A549 (cell line): ENCODE measurements at regions not wholly inside any gene's neighbourhood (a gene's known extent, or its start where the extent isn't known, plus 50 kb on each side); places are given as distances from the start of the nearest gene placed in this dataset.

Source experiments
- EP300 ChIP-seq, 2 experiments: fragments of >200 bp; sonication (Bioruptor Twin); formaldehyde crosslinking; IDR thresholded peaks; 2 replicates in 1 of 2; 3 replicates in 1 of 2; pipeline ENCODE4 v1.6.1; 2016 to 2017
- POLR2A ChIP-seq: IDR thresholded peaks from 2 replicates; pipeline ENCODE4 v1.6.1; 2012; ENCODE audit warnings: mild to moderate bottlenecking, low read length
- RAD21 ChIP-seq, 2 experiments: fragments of >200 bp in 1 of 2; sonication (Bioruptor Twin) in 1 of 2; formaldehyde crosslinking in 1 of 2; IDR thresholded peaks in 1 of 2; conservative IDR thresholded peaks in 1 of 2; 2 replicates in 1 of 2; 3 replicates in 1 of 2; pipeline ENCODE4 v1.6.1; 2012 to 2018; ENCODE audit warnings: inconsistent platforms in 1 of 2
- TF ChIP-seq, protein P1 (sequence below): fragments of >200 bp; sonication (Bioruptor Twin); formaldehyde crosslinking; IDR thresholded peaks from 3 replicates; pipeline ENCODE4 v1.5.1; 2016

DNA sequence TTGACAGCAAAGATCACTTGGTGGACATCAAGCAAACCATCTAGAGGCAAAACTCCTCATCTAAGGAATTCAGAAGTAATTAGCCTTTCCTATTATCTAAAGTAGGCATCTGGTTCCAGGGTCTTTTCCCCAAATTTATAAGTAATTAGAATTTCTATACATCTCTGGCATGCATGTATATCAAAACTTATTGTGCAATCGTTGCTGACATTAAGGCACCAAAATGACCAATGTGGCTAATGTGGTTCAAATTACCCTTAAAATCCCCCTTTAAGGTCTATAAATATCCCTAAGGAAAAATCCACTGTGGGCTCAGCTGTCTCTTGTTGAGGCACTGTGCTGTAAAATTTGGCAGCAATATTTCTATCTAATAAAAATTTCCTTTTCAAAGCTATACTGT, 695.9 kb upstream of the LRRTM4 start:
- TF ChIP-seq, protein P1, sequence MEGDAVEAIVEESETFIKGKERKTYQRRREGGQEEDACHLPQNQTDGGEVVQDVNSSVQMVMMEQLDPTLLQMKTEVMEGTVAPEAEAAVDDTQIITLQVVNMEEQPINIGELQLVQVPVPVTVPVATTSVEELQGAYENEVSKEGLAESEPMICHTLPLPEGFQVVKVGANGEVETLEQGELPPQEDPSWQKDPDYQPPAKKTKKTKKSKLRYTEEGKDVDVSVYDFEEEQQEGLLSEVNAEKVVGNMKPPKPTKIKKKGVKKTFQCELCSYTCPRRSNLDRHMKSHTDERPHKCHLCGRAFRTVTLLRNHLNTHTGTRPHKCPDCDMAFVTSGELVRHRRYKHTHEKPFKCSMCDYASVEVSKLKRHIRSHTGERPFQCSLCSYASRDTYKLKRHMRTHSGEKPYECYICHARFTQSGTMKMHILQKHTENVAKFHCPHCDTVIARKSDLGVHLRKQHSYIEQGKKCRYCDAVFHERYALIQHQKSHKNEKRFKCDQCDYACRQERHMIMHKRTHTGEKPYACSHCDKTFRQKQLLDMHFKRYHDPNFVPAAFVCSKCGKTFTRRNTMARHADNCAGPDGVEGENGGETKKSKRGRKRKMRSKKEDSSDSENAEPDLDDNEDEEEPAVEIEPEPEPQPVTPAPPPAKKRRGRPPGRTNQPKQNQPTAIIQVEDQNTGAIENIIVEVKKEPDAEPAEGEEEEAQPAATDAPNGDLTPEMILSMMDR: no peak
- TF ChIP-seq RAD21 (conservative IDR thresholded peaks at IDR 0.05 in 1 of 2, IDR thresholded peaks at IDR 0.05 in 1 of 2) (no peak), POLR2A (no peak), EP300 (IDR thresholded peaks at IDR 0.05) (no peak)
